Keratinocyte (primary cell): ENCODE measurements at regions not wholly inside any gene's neighbourhood (a gene's known extent, or its start where the extent isn't known, plus 50 kb on each side); places are given as distances from the start of the nearest gene placed in this dataset.

Experiments used
- DNase-seq: peaks from one replicate; pipeline ENCODE4 v3.0.0-alpha.2; 2011; ENCODE audit warnings: low read depth, missing footprints, low spot score
- FAIRE-seq: peaks from 2 replicates; lab custom pipeline; 2011; peaks lifted over from hg19 to GRCh38; lab: Jason Lieb, UNC
- H2AFZ ChIP-seq: 2 replicates; pipeline ENCODE4 v1.6.0; 2012; ENCODE audit warnings: low read length, control low read depth, inconsistent platforms; ENCODE audit not compliant: control insufficient read depth
- H3K27ac ChIP-seq: 2 replicates; pipeline ENCODE4 v1.5.1; 2011; ENCODE audit warnings: low read length; ENCODE audit not compliant: control insufficient read depth, insufficient read depth
- H3K27me3 ChIP-seq: 3 replicates; pipeline ENCODE4 v1.6.0; 2011; ENCODE audit warnings: low read length; ENCODE audit not compliant: control insufficient read depth, insufficient read depth; ENCODE audit errors: extremely low read depth
- H3K36me3 ChIP-seq, 2 experiments: 2 replicates in 1 of 2; 3 replicates in 1 of 2; pipeline ENCODE4 v1.5.1; 2011; ENCODE audit warnings: low read length in 2 of 2, mild to moderate bottlenecking in 1 of 2; ENCODE audit not compliant: control insufficient read depth in 2 of 2, insufficient read depth in 2 of 2; ENCODE audit errors: extremely low read depth in 1 of 2
- H3K4me1 ChIP-seq: 3 replicates; pipeline ENCODE4 v1.5.1; 2011; ENCODE audit warnings: low read length; ENCODE audit not compliant: control insufficient read depth, insufficient read depth; ENCODE audit errors: extremely low read depth
- H3K4me2 ChIP-seq: 3 replicates; pipeline ENCODE4 v1.6.0; 2011; ENCODE audit warnings: low read depth, low read length; ENCODE audit not compliant: control insufficient read depth, insufficient read depth; ENCODE audit errors: extremely low read depth
- H3K4me3 ChIP-seq, 3 experiments: fragments of 200-600 bp in 1 of 3; sonication (generic) in 1 of 3; 2 replicates in 2 of 3; 3 replicates in 1 of 3; pipeline ENCODE4 v1.5.1; 2011 to 2016; ENCODE audit warnings: low read length in 3 of 3, mild to moderate bottlenecking in 3 of 3, control low read depth in 2 of 3, inconsistent platforms in 1 of 3, low read depth in 1 of 3, mixed read lengths in 1 of 3, mixed run types in 1 of 3, moderate library complexity in 1 of 3; ENCODE audit not compliant: control insufficient read depth in 2 of 3, insufficient read depth in 2 of 3; ENCODE audit errors: extremely low read depth in 1 of 3
- H3K79me2 ChIP-seq: 2 replicates; pipeline ENCODE4 v1.6.0; 2012; ENCODE audit warnings: low read length; ENCODE audit not compliant: control insufficient read depth, insufficient read depth
- H3K9ac ChIP-seq: 3 replicates; pipeline ENCODE4 v1.6.0; 2011; ENCODE audit warnings: low read length; ENCODE audit not compliant: control insufficient read depth, insufficient read depth; ENCODE audit errors: extremely low read depth
- H3K9me1 ChIP-seq: 3 replicates; pipeline ENCODE4 v1.6.0; 2011; ENCODE audit warnings: low read length; ENCODE audit not compliant: control insufficient read depth, insufficient read depth; ENCODE audit errors: extremely low read depth
- H3K9me3 ChIP-seq: 2 replicates; pipeline ENCODE4 v1.5.1; 2012; ENCODE audit warnings: low read depth, low read length; ENCODE audit not compliant: control insufficient read depth
- H4K20me1 ChIP-seq: 3 replicates; pipeline ENCODE4 v1.6.0; 2011; ENCODE audit warnings: low read length; ENCODE audit not compliant: control insufficient read depth, insufficient read depth; ENCODE audit errors: extremely low read depth
- CTCF ChIP-seq, 3 experiments: IDR thresholded peaks in 1 of 3; conservative IDR thresholded peaks in 1 of 3; optimal IDR thresholded peaks in 1 of 3; 2 replicates in 2 of 3; 3 replicates in 1 of 3; pipeline versions ENCODE3 to v1.5.1; 2011; ENCODE audit warnings: low read length in 3 of 3, mild to moderate bottlenecking in 3 of 3, moderate library complexity in 2 of 3, control low read depth in 1 of 3, inconsistent platforms in 1 of 3; ENCODE audit not compliant: insufficient read depth in 2 of 3; ENCODE audit errors: extremely low read depth in 1 of 3
- EZH2 ChIP-seq: IDR thresholded peaks from one replicate; pipeline ENCODE4 v1.6.1; 2012; ENCODE audit warnings: inconsistent platforms, mild to moderate bottlenecking, low read length, moderate library complexity
- dilution Hi-C: fragments of 300-500 bp; cut with MboI; formaldehyde crosslinking; loops from one replicate; pipeline ENCODE4 v1.7.0; 2020; ENCODE audit warnings: low sequenced_read_pairs; ENCODE audit not compliant: extremely low pct_ligation_motif_present

- Histone ChIP-seq H3K27me3 (no peaks in the 10 kb centered on the region), H3K9me1 (no peaks in the 10 kb centered on the region), H3K79me2 (no peaks in the 10 kb centered on the region), H3K4me1 (no peaks in the 10 kb centered on the region), H4K20me1 (no peaks in the 10 kb centered on the region), H3K36me3 (no peaks in the 10 kb centered on the region), H2AFZ (no peak overlapping the region), H3K27ac (no peak overlapping the region), H3K9me3 (no peaks in the 10 kb centered on the region), H3K4me2 (no peak overlapping the region), H3K4me3 (no peak overlapping the region), H3K9ac (no peak overlapping the region)
- DNase-seq (no peak), FAIRE-seq (no peak)
- TF ChIP-seq EZH2 (no peak), CTCF (optimal IDR thresholded peaks at IDR 0.05 in 1 of 3, IDR thresholded peaks at IDR 0.05 in 1 of 3, conservative IDR thresholded peaks at IDR 0.05 in 1 of 3; ENCODE audit: extremely low read depth in 1 of 3, insufficient read depth in 2 of 3, low read length in 3 of 3) (no peak)
- dilution Hi-C loops = no loop called here
Measured at GRCh38 chr5:130937046-130937445, 228.0 kb downstream of the HINT1 start.

GRCh38 chr5:130923543-130924124, 241.4 kb downstream of the HINT1 start:
- Histone ChIP-seq H3K27ac (no peak overlapping the region), H3K4me2 (no peak overlapping the region), H2AFZ (no peak overlapping the region), H3K27me3 (no peaks in the 10 kb centered on the region), H4K20me1 (no peaks in the 10 kb centered on the region), H3K4me3 (no peak overlapping the region), H3K36me3 (no peaks in the 10 kb centered on the region), H3K9ac (no peak overlapping the region), H3K4me1 (no peaks in the 10 kb centered on the region), H3K79me2 (no peaks in the 10 kb centered on the region), H3K9me1 (no peaks in the 10 kb centered on the region), H3K9me3 (no peaks in the 10 kb centered on the region)
- no peak for FAIRE-seq
- TF ChIP-seq EZH2 (no peak), CTCF (optimal IDR thresholded peaks at IDR 0.05 in 1 of 3, IDR thresholded peaks at IDR 0.05 in 1 of 3, conservative IDR thresholded peaks at IDR 0.05 in 1 of 3; ENCODE audit: extremely low read depth in 1 of 3, insufficient read depth in 2 of 3, low read length in 3 of 3) (no peak)
- no peak for DNase-seq
- dilution Hi-C loops = no loop called here
